HG03439 (cell line): ENCODE measurements at regions not wholly inside any gene's neighbourhood (a gene's known extent, or its start where the extent isn't known, plus 50 kb on each side); places are given as distances from the start of the nearest gene placed in this dataset.
"Not testable (repeated sequence)": the region's sequence is repeated elsewhere in the genome, so short reads cannot be mapped to it uniquely, and the experiment has no call there.

Source experiments
- ATAC-seq: cut with Tn5 transposase; IDR thresholded peaks from one replicate; pipeline ENCODE4 v1.9.1; 2021; ENCODE audit warnings: mild to moderate bottlenecking, moderate library complexity; ENCODE audit not compliant: unreplicated experiment

DNA sequence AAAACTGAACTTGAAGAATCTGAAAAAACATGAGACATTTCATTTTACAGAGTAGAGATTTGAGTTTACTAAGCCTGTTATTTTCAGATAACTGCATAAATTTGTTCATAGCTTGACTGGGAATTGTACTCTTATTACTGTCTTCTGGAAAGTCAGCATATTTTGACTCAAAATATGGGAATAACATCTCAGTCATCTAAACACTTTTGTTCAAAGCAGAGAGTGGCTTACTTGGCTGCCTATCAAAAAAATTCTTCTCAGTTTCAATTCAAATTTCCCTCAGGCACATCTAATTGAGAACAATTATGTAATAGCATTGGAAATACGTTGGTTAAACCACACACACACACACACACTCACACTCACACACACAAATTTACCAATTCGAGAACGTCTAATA lies 384.6 kb downstream of the ARL4A start:
- ATAC-seq = no peak

DNA sequence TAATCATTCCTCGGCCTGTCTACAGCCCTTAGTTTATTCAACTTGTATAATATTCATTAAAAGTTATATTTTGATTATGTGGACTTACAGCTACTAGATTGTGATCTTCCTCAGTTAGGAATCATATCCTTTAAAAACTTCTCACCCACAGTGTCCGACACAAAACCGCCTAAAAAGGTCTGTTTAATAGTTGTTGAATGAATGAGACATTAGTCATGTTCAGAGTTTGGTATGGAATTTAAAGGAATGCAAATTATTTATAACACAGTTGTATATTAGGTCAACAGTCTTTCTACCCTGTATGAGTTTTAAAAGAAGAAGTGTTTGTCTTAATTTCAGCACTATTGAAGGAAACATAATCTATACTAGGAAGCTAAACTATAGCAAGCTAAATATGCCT lies 390.0 kb downstream of the ARL4A start:
- ATAC-seq = no peak

DNA sequence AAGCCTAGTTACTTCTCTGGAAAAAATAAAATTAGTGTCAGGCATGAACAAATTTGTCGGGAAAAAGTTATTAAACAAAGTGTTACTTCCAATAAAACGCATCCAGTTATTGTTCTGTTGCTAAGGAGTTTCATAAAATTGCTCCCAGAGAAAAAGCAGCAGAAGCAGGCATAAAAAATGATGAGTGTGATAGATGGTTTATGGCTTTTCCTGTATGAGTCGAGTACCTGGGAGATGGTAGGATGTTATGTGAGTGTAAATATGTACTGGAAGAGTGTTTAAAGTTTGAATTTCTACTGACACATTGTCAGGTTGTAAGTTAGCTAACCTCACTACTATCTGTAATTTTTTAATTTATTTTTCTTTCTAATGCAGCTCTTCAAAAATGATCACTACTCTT lies 390.7 kb downstream of the ARL4A start:
- no peak for ATAC-seq

DNA sequence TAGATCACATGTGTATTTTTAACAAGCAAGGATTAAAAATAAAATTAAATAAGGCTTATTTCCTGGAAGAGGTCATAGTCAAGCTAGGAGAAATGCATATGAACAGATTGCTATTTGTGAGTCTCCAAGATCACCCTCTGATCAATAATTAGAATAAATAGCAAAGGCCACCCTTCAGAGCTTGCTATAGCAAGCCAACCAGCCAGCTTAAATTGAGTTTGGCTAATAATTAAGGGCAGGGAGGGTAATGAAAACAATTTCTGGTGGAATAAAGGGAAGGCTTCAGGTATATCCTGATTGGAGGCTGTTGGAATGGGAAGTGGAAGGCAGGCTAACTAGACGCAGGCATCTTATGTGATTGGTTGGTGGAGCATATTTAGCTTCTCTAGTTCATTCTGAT lies 403.5 kb downstream of the ARL4A start:
- ATAC-seq = no peak

DNA sequence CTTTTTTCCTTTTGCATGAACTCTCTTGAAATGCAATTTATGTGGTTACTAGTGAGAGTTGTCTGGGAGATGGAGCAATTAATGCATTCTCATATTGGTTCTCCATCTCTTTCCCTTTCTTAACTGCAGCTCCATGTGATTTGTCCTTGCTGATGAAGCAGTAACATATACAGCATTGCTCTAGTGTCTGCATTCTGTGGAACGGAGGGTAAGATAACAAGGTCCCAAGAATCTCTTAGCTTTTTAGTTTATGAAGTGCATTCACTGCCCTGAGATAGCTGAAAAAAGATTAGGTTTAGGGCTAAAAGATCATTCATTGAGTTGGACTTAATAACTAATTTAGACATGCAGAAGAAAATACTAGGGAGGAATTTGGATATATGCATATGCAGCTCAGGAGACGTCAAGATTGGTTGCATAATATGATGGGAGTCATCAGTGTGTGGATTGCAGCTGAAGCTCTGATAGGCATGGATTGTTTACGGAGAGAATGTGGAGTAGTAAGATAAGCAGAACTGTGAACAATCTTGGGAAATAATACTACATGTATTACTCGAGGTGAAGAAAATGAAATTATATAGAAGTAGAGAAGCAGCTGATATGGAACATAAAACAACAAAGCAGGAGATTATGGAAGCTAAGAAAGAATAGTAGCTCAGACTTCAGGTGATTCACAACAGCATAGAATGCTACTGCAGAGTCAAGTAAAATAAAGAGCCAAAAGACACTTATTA lies 404.7 kb downstream of the ARL4A start:
- ATAC-seq = no peak

DNA sequence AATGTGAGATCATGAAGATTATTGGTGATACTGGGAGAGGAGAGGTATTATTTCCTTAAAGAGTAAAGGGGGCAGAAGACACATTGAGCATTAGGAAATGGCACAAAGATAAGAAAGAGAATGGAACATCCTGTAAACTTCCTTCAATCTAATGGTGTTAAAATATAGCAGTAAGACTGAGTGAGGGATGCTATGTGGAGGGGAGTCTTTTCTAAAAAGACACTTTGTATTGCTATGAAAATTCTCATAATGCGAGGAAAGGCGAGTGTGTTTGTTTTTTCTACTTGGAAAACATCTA lies 405.2 kb downstream of the ARL4A start:
- ATAC-seq = no peak

DNA sequence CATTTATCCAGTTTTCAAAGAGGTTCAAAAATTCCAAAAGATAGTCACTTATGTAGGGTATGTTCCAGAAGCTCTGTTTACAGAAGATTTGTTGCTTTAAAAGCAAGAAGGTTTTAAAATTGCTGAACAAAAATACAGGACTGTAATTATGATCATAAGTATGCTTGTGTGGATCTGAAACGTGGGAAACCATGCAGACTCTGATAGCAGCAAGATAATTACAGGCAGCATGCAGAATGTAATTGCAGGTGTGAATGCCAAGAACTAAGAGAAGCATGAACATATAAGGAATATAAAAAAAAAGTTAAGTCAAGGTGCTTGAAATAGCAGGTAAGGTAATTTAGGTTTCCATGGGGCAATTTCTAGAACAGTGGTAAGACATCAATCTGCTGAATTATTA lies 405.7 kb downstream of the ARL4A start:
- no peak for ATAC-seq

DNA sequence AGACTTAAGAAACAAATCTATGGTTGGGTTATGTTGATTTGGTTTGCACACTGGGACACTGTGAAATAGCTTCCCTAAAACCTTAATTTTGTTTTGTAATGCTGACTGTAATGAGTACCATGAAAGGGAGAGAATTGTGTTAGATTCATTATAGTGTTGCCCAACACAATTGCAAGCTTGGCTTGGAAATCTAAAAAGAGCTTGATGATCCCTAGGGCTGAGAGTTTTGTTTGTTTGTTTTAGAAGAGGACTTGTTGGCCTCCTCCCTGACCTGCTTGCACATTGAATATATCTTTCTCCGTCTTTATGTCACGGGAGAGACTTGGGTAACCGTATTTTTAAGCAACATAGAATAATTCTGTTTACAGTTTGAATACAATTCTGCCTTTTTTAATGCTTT lies 410.1 kb downstream of the ARL4A start:
- no peak for ATAC-seq

DNA sequence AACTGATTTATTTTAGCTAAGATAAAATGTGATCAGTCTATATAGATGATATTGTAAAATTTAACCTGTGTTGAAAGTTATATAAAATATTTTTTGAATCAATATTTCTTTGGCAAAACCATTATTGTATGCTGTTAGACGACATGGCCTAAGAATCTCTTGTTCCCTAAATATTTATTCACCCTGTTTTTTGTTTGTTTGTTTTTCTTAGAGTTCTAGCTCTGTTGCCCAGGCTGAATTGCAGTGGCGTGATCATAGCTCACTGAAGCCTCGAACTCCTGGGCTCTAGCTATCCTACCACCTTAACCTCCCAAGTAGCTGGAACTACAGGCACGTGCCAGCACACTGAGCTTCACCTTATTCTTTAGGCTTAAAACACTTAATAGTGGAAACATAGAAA lies 410.7 kb downstream of the ARL4A start:
- ATAC-seq = no peak

DNA sequence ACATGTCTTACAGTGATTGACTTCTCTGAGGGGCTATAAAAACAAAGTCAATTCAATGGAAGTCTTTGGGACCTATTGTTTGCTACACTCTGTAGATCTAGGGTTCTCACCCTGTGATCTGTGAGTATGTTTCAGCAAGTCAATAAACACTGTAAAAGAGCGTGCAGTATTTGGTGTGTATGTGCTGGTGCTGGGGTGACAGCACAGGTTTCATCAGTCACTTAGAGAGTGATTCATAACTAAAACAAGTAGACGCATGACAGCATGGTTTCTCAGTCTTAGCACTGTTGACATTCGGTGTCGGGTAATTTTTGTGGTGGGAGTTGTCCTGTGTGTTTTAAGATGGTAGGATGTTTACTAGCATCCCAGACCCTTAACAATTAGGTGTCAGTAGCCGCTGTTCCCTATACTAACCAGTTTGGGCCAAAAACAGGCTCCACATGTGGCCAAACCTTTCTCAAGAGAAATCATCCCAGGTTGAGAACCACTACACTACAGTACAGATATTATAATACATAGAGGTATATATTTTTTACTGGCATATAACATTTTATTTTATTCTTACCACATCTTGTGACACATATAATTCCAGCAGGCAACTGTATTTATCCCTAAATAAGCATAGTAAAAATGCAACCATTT lies 411.8 kb downstream of the ARL4A start:
- peak; percentile 94 for ATAC-seq

DNA sequence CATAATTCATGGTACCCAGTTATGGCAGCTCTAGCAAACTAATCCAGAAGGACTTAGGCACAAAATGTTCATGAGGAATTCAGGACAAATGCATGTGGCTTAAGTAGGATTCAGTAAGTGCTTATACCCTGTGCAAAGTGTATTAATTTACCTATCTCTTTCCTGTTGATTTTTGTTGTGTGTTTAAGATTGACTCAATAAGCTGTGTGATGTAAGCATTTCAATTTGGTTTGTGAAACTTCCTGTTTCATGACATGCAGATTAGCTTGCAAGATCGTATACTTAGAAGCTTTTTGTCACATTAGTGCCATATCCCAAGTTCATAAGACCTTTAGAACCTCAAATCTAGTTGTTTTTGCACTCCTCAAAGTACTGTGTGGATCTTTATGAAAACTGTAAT lies 416.7 kb downstream of the ARL4A start:
- no peak for ATAC-seq

DNA sequence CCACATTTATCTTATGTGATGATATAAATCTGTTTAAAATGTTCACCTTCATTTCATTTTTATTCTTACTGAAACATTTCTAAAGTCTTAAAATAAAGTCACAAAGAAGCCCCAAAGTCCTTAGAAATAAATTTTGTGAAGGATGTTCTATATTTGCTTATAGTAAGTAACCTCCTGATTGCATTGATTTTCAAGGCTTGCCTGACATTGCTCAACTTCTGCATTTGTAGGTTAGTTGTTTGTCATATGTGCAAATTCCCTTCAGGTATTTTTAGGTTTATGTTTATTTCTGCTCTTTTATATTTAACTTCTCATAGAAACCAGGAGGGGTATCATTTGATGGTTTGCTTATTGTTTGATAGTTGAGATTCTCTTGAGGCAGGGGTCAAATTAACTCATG lies 417.8 kb downstream of the ARL4A start:
- no peak for ATAC-seq

DNA sequence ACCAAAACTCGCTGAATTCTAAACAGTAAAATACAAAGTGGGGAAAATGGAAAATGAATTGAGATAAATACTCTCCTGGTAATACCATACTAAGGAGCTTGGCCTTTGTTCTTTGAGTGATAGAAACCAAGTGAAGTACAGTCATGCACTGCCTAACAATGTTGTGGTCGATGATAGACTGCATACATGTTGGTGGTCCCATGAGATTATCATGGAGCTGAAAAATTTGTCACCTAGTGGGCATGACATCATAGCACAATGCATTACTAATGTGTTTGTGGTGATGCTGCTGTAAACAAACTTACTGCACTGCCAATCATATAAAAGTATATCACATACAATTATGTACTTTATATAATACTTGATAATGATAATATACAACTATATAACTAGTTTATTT lies 419.1 kb downstream of the ARL4A start:
- ATAC-seq = no peak

DNA sequence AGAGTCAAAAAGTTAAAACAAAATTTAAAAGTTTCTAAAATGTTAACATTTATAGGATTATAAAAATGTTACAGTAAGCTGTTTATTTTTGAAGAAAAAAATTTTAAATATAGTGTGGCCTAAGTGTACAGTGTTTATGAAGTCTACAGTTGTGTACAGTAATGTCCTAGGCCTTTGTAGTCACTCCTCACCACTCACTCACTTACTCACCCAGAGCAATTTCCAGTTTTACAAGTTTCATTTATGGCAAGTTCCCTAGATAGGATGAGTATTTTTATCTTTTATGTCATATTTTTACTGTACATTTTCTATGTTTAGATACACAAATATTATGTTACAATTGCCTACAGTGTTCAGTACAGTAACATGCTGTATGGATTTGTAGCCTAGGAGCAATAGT lies 419.9 kb downstream of the ARL4A start:
- no peak for ATAC-seq

DNA sequence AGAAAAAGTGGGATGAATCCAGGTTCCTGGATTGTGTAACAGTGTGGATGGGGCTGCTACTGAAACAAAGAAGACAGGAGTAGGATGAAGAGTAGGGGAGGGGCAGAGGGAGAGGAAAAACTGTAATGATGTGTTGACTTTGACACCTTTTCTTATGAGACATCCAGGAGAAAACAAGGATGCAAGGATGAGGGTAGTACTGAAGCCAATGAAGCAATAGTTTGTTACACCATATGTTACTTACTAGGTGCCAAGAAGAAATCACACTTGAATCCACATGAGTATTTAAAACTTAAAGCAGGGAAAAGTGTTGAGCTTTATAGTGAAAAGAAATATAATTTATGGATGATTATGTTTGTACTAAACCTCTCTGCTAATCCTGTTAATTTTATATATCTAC lies 420.6 kb downstream of the ARL4A start:
- ATAC-seq = no peak

DNA sequence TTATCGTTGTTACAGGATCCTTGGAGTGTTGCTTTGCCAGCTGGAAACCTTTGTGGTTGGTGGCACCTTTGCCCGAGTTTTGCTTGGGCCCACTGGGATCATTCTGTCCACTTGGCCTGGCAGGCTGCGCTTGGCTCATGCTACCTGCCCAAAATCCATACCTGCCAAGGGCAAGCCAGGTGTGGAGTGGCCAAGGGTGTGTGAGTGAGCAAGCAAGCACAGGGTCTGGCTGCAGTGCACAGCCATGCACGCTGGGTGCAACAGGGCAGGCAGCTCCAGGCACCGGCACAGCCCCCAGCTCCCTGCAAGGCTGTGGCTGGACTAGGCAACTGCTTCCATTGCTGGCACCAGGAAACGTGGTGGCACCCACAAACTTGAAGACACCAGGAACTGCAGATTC lies 421.8 kb downstream of the ARL4A start:
- no peak for ATAC-seq

DNA sequence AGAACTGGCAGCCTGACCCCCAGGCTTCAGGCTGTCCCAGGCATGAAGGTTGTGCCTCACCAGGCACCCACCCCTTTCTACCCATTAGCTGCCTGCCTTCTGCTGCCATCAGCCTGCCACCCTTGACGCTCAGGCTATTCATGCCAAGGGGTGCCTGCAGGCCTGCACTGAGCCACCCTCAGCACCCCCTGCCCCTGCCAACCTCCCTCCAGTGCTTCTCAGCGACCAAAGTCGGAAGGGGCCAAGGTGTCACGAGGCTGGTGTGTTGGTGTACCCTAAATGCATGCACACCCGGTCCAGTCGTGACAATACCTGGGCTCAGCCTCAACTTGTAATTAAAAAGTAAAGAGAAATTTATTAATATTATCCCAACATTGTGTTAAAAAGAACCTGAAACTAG lies 422.7 kb downstream of the ARL4A start:
- no peak for ATAC-seq

DNA sequence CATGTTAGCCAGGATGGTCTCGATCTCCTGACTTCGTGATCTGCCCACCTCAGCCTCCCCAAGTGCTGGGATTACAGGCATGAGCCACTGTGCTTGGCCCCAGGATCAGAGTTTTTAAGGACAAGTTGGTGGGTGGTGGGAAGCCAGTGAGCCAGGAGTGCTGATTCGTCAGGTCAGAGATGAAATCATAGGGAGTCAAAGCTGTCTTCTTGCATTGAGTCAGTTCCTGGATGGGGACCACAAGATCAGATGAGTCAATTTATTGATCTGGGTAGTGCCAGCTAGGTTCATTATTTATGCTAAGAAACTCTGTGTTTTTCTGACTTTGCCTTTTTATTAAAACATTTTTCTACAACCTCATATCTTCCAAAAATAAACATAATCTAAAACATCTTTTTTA lies 423.8 kb downstream of the ARL4A start:
- no peak for ATAC-seq

DNA sequence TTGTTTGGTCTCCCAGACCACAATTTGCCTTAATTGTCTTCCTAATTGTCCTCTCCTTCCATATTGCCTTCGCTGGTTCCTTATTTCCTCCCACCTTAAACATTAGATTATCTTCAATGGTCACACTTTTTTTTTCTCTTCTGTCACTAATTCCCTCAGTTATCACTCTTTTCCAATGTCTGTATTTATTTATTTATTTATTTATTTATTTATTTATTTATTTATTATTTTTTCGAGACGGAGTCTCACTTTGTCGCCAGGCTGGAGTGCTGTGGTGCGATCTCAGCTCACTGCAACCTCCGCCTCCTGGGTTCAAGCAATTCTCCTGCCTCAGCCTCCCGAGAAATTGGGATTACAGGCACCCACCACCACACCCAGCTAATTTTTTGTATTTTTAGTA lies 426.8 kb downstream of the ARL4A start:
- ATAC-seq = not testable (repeated sequence)

DNA sequence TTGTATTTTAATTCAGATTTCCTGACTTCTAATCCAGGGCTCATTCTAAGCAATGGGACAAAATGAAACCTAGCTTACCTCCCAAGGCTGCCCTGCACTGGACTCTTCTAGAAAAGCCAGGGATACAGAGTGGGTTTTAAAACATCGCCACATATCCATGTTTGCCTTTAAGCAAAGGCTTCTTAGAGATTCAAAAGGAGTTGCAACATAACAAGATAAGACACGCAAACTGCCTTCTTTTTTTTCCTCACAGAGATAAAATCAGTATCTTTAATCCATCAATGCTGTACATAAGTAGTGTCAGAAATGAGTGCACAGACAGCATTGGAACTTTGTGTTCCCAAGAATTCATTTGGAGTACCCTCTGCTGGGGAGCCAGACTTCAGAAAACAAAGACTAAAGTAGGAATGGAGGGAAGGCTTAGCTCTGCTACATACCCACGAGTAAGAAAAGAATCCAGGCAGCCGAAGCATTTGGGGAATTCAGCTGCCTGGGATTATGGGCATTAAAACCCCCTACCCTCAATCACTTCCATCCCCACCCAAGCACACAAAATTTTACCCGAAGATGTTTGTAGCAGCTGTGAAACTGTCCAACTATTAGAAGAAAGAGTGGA lies 427.8 kb downstream of the ARL4A start:
- ATAC-seq = no peak

DNA sequence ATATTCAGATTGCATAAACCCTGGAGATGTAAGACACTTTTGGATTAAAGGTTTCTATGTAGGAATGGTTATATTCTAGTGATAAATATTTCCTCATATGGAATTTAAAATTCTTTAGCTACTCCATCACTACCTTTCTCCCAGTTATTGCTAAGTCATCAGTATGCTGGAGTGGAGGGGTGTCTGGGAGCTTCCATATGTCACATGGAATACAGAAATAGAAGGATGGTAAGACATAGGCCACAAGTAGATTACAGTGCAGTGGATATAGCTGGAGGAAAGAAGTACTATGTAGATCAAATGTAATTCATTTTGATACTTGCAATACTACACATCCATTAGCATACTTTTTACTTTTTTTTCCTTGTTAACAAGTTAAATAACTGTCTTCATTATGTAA lies 428.4 kb downstream of the ARL4A start:
- no peak for ATAC-seq

DNA sequence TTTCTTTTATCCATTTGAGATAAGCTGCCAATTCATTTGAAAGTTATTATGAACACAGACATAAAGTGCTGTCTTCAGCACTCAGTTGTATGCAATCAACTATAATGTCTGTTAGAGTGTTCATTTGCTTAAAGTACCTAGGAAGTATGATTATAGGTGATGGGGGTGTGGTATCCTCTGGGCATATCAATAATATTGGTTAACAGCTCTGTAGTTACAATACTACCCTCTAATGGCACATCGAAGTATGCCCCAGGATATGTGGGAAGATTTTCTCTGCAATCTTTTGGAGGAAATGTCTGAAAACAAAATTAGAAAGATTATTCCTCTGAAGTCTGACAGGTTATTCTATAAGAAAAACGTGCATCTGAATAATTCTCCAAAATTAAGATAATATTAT lies 429.7 kb downstream of the ARL4A start:
- ATAC-seq = no peak

DNA sequence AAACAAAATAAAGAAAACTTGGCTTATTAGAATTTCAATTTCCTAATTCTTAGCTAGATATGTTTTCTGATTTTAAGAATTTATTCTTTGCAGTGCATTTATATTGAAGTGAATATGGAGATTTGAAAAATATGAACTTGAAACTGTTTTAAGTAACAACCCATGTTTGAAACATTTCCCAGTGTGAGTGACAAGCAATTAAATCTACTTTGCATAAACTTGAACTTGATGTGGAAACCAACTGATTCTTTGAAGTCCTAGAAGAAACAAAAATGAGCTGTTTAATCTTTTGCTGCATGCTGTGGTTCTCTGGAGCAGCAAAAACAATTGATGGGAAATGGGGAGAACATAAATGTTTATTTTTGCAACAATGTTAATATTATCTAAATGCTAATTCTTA lies 430.2 kb downstream of the ARL4A start:
- no peak for ATAC-seq
